WERI-Rb-1 (cell line): ENCODE measurements at regions not wholly inside any gene's neighbourhood (a gene's known extent, or its start where the extent isn't known, plus 50 kb on each side); places are given as distances from the start of the nearest gene placed in this dataset.

Source experiments
- DNase-seq: peaks from one replicate; pipeline ENCODE4 v3.0.0-alpha.2; 2020
- H3K27ac ChIP-seq: fragments of 250-450 bp; sonication (Bioruptor Pico); 2 replicates; pipeline ENCODE4 v1.5.1; 2020; ENCODE audit warnings: mild to moderate bottlenecking, moderate library complexity
- H3K27me3 ChIP-seq: fragments of 250-450 bp; sonication (Bioruptor Pico); 2 replicates; pipeline ENCODE4 v1.5.1; 2021; ENCODE audit warnings: mild to moderate bottlenecking, low read depth, moderate library complexity; ENCODE audit not compliant: insufficient read depth, severe bottlenecking
- H3K36me3 ChIP-seq: fragments of 250-450 bp; sonication (Bioruptor Pico); 2 replicates; pipeline ENCODE4 v1.5.1; 2020; ENCODE audit warnings: mild to moderate bottlenecking, moderate library complexity
- H3K4me3 ChIP-seq: 2 replicates; pipeline ENCODE4 v1.5.1; 2011; ENCODE audit warnings: low read depth, mild to moderate bottlenecking, control low read depth, low read length
- H3K9me3 ChIP-seq: fragments of 250-450 bp; sonication (Bioruptor Pico); 2 replicates; pipeline ENCODE4 v1.5.1; 2021; ENCODE audit warnings: mild to moderate bottlenecking, moderate library complexity; ENCODE audit not compliant: severe bottlenecking
- TF ChIP-seq, protein P1 (sequence below): IDR thresholded peaks from 2 replicates; pipeline ENCODE4 v1.5.1; 2011; ENCODE audit warnings: low read depth, mild to moderate bottlenecking, control low read depth, inconsistent platforms, low read length

DNA sequence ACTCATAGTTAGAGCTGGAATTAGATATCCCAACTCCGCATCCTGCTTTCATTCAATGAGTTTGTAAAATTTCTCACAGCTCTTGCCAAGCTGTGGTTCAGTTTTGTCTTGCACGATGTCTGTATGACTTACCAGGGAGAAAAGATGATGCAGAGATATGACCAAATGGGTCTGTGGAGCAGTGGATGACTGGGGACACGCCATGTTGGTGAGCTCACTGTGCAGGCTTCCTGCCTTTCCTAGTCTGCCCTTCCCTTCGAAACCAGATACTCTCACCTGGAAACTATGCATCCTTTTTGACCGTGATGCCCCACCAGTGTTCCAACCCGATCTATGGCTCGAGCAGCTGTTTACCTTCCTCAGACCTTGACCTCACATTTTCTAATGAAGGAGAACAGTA, 262.7 kb upstream of the BMP2 start:
- peaks cover 43% of the 10 kb centered on the region for H3K27me3 ChIP-seq
- no peak for DNase-seq
- no peak overlapping the region for H3K27ac ChIP-seq
- TF ChIP-seq, protein P1, sequence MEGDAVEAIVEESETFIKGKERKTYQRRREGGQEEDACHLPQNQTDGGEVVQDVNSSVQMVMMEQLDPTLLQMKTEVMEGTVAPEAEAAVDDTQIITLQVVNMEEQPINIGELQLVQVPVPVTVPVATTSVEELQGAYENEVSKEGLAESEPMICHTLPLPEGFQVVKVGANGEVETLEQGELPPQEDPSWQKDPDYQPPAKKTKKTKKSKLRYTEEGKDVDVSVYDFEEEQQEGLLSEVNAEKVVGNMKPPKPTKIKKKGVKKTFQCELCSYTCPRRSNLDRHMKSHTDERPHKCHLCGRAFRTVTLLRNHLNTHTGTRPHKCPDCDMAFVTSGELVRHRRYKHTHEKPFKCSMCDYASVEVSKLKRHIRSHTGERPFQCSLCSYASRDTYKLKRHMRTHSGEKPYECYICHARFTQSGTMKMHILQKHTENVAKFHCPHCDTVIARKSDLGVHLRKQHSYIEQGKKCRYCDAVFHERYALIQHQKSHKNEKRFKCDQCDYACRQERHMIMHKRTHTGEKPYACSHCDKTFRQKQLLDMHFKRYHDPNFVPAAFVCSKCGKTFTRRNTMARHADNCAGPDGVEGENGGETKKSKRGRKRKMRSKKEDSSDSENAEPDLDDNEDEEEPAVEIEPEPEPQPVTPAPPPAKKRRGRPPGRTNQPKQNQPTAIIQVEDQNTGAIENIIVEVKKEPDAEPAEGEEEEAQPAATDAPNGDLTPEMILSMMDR, result no peak
- no peak overlapping the region for H3K4me3 ChIP-seq
- no peaks in the 10 kb centered on the region for H3K36me3 ChIP-seq
- H3K9me3 ChIP-seq, result no peaks in the 10 kb centered on the region

DNA sequence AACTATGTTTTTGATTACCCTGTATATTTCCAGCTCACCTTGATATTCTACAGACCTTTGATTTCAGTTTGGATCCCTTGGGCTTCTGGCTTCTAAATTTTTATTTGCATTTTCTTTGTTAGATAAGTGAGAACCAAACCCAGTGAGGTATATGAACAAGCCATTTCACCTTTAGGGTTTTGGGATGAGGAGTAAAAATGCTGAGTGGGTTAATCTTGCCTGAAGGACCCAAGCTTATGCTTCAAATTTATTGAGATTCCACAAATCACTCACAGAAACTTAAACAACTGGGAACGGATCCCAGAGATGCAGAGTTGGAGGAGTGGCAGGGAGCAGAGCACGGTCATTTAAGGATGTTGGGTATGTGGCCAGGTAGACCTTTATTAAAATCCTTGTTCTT, 263.3 kb upstream of the BMP2 start:
- no peak overlapping the region for H3K4me3 ChIP-seq
- no peaks in the 10 kb centered on the region for H3K9me3 ChIP-seq
- TF ChIP-seq, protein P1, result no peak
- H3K36me3 ChIP-seq, result no peaks in the 10 kb centered on the region
- H3K27ac ChIP-seq, result no peak overlapping the region
- no peak for DNase-seq
- peaks cover 43% of the 10 kb centered on the region for H3K27me3 ChIP-seq

DNA sequence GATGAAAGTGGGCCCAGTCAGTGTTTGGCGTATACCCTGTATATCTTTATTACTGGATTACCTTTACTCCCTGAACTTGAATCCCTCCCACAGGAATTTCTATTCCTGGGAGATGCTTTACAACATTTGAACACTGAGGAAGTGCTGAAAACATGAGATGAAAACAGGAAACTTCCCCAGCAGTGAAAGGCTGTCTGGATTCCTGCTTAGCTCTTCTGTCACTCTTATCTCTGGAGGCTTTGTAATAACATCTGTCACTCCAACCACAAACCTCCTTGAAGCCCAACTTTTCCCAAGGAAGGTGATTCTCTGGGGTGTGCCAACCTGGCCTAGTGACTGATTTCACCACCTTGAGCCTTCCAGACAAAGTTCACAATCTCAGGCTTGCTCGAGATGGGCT, 264.5 kb upstream of the BMP2 start:
- Histone ChIP-seq H3K9me3 (no peaks in the 10 kb centered on the region), H3K27me3 (peaks cover 43% of the 10 kb centered on the region), H3K27ac (no peak overlapping the region), H3K4me3 (no peak overlapping the region), H3K36me3 (no peaks in the 10 kb centered on the region)
- TF ChIP-seq, protein P1, result no peak
- DNase-seq, result no peak

DNA sequence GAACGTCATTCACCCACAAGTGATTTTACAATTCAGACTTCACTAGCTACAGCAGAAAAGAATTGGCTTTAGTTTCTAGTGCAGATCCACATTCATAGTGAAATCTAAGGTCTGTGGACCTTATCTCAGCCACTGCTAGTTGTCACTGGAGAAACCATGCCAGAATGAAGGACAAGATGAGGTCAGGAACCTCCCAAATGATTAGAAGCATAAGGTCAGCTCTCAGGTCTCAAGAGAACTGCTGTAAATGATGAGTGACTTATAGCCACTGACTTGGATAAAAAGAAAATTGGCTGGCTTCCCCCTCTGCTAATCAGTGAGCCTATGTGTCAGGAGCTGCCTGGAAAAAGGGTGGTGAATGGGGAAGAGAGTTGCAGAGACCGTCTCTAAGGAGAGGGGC, 265.3 kb upstream of the BMP2 start:
- no peaks in the 10 kb centered on the region for H3K9me3 ChIP-seq
- TF ChIP-seq, protein P1, result no peak
- no peak for DNase-seq

DNA sequence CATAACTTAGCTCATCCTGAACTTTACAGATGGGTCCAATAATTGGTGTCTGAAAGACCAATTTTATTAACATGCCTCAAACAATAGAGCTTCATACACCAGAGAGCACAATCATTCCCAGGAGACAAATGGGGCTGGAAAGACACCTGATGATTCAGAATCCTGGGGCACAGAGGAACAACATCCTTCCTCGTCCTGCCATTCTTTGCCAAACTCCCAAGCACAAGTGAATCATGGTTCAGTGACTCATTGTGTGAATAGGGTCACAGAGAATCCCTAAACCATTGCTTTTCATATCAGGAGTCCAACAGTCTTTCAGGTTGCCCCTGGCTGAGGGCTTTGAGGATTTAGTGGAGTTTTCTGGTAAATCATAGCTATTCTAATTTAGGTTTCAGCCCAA, 266.4 kb upstream of the BMP2 start:
- H3K27ac ChIP-seq, result no peak overlapping the region
- H3K9me3 ChIP-seq, result no peaks in the 10 kb centered on the region
- peaks cover 39% of the 10 kb centered on the region for H3K27me3 ChIP-seq
- H3K4me3 ChIP-seq, result no peak overlapping the region
- no peaks in the 10 kb centered on the region for H3K36me3 ChIP-seq
- TF ChIP-seq, protein P1, result no peak
- no peak for DNase-seq

More for the DNA sequence above, 265.3 kb upstream of the BMP2 start:
- Histone ChIP-seq H3K27ac (no peak overlapping the region), H3K36me3 (no peaks in the 10 kb centered on the region), H3K4me3 (no peak overlapping the region), H3K27me3 (peaks cover 41% of the 10 kb centered on the region)

DNA sequence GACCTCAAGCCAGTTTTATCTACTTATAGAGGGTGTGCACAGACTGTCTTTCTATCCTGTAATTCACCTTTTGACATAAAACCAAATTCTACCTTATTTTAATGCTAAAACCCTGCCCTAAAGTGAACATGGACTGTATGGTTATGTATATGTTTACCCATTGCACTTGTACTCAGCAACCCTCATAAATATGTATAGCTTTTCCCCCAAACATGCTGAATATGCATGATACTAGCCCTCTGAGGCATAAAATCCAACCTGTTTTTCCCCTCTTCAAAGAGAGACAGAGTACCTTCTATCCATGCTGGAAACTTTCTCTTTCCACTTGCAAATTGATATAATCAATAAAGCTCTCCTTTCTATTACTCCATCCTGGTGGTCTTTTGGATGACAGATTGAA, 267.9 kb upstream of the BMP2 start:
- H3K9me3 ChIP-seq, result no peaks in the 10 kb centered on the region
- no peak overlapping the region for H3K4me3 ChIP-seq
- DNase-seq, result no peak
- no peak overlapping the region for H3K27ac ChIP-seq
- TF ChIP-seq, protein P1, result no peak
- no peaks in the 10 kb centered on the region for H3K36me3 ChIP-seq
- H3K27me3 ChIP-seq, result peaks cover 29% of the 10 kb centered on the region
